A549 (cell line): ENCODE measurements at regions not wholly inside any gene's neighbourhood (a gene's known extent, or its start where the extent isn't known, plus 50 kb on each side); places are given as distances from the start of the nearest gene placed in this dataset.

Source experiments
- ATAC-seq, 2 experiments: fragments of 200-7000 bp in 1 of 2; fragments of >200 bp in 1 of 2; cut with Nextera tagmentation in 1 of 2; cut with Tn5 transposase in 1 of 2; 3 replicates each; pipeline versions ENCODE4 v1.8.0 to v1.9.1; 2018 to 2020; ENCODE audit warnings: mild to moderate bottlenecking in 1 of 2, moderate library complexity in 1 of 2
- CTCF ChIA-PET: fragments of 300-600 bp; sonication (Branson Sonifier 250); formaldehyde crosslinking; extraction: SDS; loops from one replicate; lab custom pipeline; 2021; ENCODE audit warnings: antibody characterized with exemption, inconsistent platforms; lab: Yijun Ruan, JAX
- POLR2A ChIA-PET: fragments of 350-600 bp; formaldehyde crosslinking; extraction: SDS; loops from one replicate; lab custom pipeline; 2021; ENCODE audit warnings: antibody characterized with exemption, inconsistent platforms; lab: Yijun Ruan, JAX
- DNase-seq, 2 experiments: peaks; one replicate each; pipeline versions ENCODE4 v3.0.0 to v3.0.0-alpha.2; 2011 to 2016; ENCODE audit warnings: low read depth in 1 of 2, low spot score in 1 of 2
- FAIRE-seq: peaks from 2 replicates; lab custom pipeline; 2011; peaks lifted over from hg19 to GRCh38; lab: Jason Lieb, UNC
- H3K27ac ChIP-seq, 2 experiments: fragments of >200 bp; sonication (Bioruptor Twin); formaldehyde crosslinking; 3 replicates each; pipeline ENCODE4 v1.5.1; 2016 to 2017
- H3K4me1 ChIP-seq: fragments of >200 bp; sonication (Bioruptor Twin); formaldehyde crosslinking; 3 replicates; pipeline ENCODE4 v1.6.1; 2016
- H3K4me2 ChIP-seq: fragments of >200 bp; sonication (Bioruptor Twin); formaldehyde crosslinking; 3 replicates; pipeline ENCODE4 v1.6.1; 2016
- H3K4me3 ChIP-seq: fragments of >200 bp; sonication (Bioruptor Twin); formaldehyde crosslinking; 3 replicates; pipeline ENCODE4 v1.5.1; 2016
- H3K9me3 ChIP-seq: fragments of >200 bp; sonication (Bioruptor Twin); formaldehyde crosslinking; 3 replicates; pipeline ENCODE4 v1.6.1; 2016
- CHD4 ChIP-seq: fragments of 200-600 bp; sonication (generic); IDR thresholded peaks from 2 replicates; pipeline ENCODE4 v1.6.1; 2016; ENCODE audit warnings: antibody characterized with exemption, mild to moderate bottlenecking, borderline replicate concordance
- CTCF ChIP-seq: fragments of >200 bp; sonication (Bioruptor Twin); formaldehyde crosslinking; IDR thresholded peaks from 3 replicates; pipeline ENCODE4 v1.5.1; 2016
- EHMT2 ChIP-seq: fragments of 200-600 bp; sonication (generic); IDR thresholded peaks from 2 replicates; pipeline ENCODE4 v1.6.1; 2016; ENCODE audit warnings: antibody characterized with exemption, low read depth, mild to moderate bottlenecking, moderate library complexity
- FOSB ChIP-seq: fragments of 250-450 bp; sonication (Bioruptor Pico); IDR thresholded peaks from 2 replicates; pipeline ENCODE4 v1.5.0; 2020; ENCODE audit warnings: mild to moderate bottlenecking, moderate library complexity
- FOSL2 ChIP-seq, 2 experiments: fragments of 450-650 bp in 1 of 2; fragments of >200 bp in 1 of 2; sonication (Bioruptor Twin) in 1 of 2; formaldehyde crosslinking; IDR thresholded peaks; 2 replicates each; pipeline versions ENCODE4 v1.5.0 to v1.6.1; 2016 to 2020; ENCODE audit warnings: mild to moderate bottlenecking in 1 of 2, moderate library complexity in 1 of 2
- HDAC2 ChIP-seq: fragments of 200-600 bp; sonication (generic); IDR thresholded peaks from 2 replicates; pipeline ENCODE4 v1.6.1; 2016
- HOXB13 ChIP-seq: fragments of 250-450 bp; sonication (Bioruptor Pico); IDR thresholded peaks from 2 replicates; pipeline ENCODE4 v1.5.0; 2020; ENCODE audit warnings: low read depth, mild to moderate bottlenecking, moderate library complexity
- KDM1A ChIP-seq: fragments of 200-600 bp; sonication (generic); IDR thresholded peaks from 2 replicates; pipeline ENCODE4 v1.6.1; 2016; ENCODE audit warnings: low read depth, mild to moderate bottlenecking
- KDM5A ChIP-seq: fragments of 200-600 bp; sonication (generic); IDR thresholded peaks from 2 replicates; pipeline ENCODE4 v1.6.1; 2016; ENCODE audit warnings: antibody characterized with exemption, mild to moderate bottlenecking
- MAZ ChIP-seq: fragments of 150-350 bp; IDR thresholded peaks from 2 replicates; pipeline ENCODE4 v1.6.1; 2014; ENCODE audit warnings: antibody characterized with exemption, low read depth, low read length, borderline replicate concordance
- NR3C1 ChIP-seq: fragments of >200 bp; sonication (Bioruptor Twin); formaldehyde crosslinking; IDR thresholded peaks from 3 replicates; pipeline ENCODE4 v1.6.1; 2017
- PHF8 ChIP-seq: fragments of 200-600 bp; sonication (generic); IDR thresholded peaks from 2 replicates; pipeline ENCODE4 v1.6.1; 2016; ENCODE audit warnings: low read depth, mild to moderate bottlenecking, antibody characterized with exemption, moderate library complexity, borderline replicate concordance
- POLR2AphosphoS2 ChIP-seq: conservative IDR thresholded peaks from 2 replicates; pipeline ENCODE4 v1.6.1; 2012; ENCODE audit warnings: low read length, improper control_type of control experiment, inconsistent platforms
- RAD21 ChIP-seq, 2 experiments: fragments of >200 bp in 1 of 2; sonication (Bioruptor Twin) in 1 of 2; formaldehyde crosslinking in 1 of 2; IDR thresholded peaks in 1 of 2; conservative IDR thresholded peaks in 1 of 2; 2 replicates in 1 of 2; 3 replicates in 1 of 2; pipeline ENCODE4 v1.6.1; 2012 to 2018; ENCODE audit warnings: inconsistent platforms in 1 of 2
- SREBF2 ChIP-seq: fragments of 450-650 bp; IDR thresholded peaks from 2 replicates; pipeline ENCODE4 v1.6.1; 2014; ENCODE audit warnings: mild to moderate bottlenecking, moderate library complexity
- TFCP2L1 ChIP-seq: fragments of 250-450 bp; sonication (Bioruptor Pico); IDR thresholded peaks from 2 replicates; pipeline ENCODE4 v1.5.0; 2021; ENCODE audit warnings: mild to moderate bottlenecking
- TP53 ChIP-seq: fragments of 250-450 bp; sonication (Bioruptor Pico); IDR thresholded peaks from 2 replicates; pipeline ENCODE4 v1.5.0; 2021; ENCODE audit warnings: mild to moderate bottlenecking, moderate library complexity
- ZC3H11A ChIP-seq: fragments of 450-650 bp; IDR thresholded peaks from 2 replicates; pipeline ENCODE4 v1.6.1; 2014; ENCODE audit warnings: antibody characterized with exemption, mild to moderate bottlenecking
- whole genome bisulfite sequencing: methylation state at CpG from one replicate; pipeline ENCODE4 v1.1.6; 2017; ENCODE audit errors: missing lambda C conversion rate; 5-methylcytosine and 5-hydroxymethylcytosine counted together
- TF ChIP-seq, protein P1 (sequence below): fragments of 450-650 bp; IDR thresholded peaks from 2 replicates; pipeline ENCODE4 v1.6.1; 2014; ENCODE audit warnings: antibody characterized with exemption

GRCh38 chr16:51449441-51449840 lies 298.4 kb upstream of the SALL1 start:
- Histone ChIP-seq H3K27ac (no peak overlapping the region), H3K4me1 (no peaks in the 10 kb centered on the region), H3K9me3 (no peaks in the 10 kb centered on the region), H3K4me3 (no peak overlapping the region), H3K4me2 (no peak overlapping the region)
- WGBS: 57% methylated on average over 6 of the region's 8 CpGs
- CTCF ChIA-PET: interaction anchor here (1.0 kb wide), 1 partner anchor 64 kb away, joined by 3 read pairs; no protein-coding TSS in a partner anchor
- TF ChIP-seq ZC3H11A: no peak
- TF ChIP-seq POLR2AphosphoS2: no peak
- TF ChIP-seq KDM5A: no peak
- TF ChIP-seq CHD4: no peak
- ATAC-seq (no peak), DNase-seq (no peak), FAIRE-seq (no peak)
- POLR2A ChIA-PET: no interaction called here

DNA sequence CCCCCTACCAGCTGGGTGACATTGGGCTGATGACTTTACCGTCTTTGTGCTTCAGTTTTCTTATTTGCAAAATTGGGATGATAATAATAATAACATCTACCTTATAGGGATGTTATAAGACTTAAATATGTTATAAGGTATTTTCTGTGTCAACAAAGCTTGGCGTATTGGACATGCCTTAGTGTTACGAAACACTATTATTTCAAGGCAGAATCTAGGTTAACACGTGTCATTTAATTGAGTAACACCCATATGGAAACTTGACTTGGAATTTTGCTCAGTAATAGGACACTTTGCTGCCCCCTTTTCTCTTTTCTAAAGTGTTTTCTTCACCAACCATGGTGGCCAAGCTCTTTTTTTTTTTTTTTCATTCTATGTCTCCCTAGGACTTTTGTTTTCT lies 294.2 kb upstream of the SALL1 start:
- ATAC-seq: no peak
- TF ChIP-seq RAD21 (conservative IDR thresholded peaks at IDR 0.05 in 1 of 2, IDR thresholded peaks at IDR 0.05 in 1 of 2) (no peak), PHF8 (no peak), EHMT2 (no peak), NR3C1 (no peak), HOXB13 (CRISPR knock-in tag) (no peak), MAZ (no peak)
- Histone ChIP-seq H3K9me3 (no peaks in the 10 kb centered on the region), H3K27ac (no peak overlapping the region), H3K4me1 (no peaks in the 10 kb centered on the region), H3K4me3 (no peak overlapping the region), H3K4me2 (no peak overlapping the region)
- ChIA-PET CTCF (no interaction called here), POLR2A (no interaction called here)
- 38% methylated on average over 4 of the region's 4 CpGs for WGBS
- FAIRE-seq: no peak
- no peak for DNase-seq

DNA sequence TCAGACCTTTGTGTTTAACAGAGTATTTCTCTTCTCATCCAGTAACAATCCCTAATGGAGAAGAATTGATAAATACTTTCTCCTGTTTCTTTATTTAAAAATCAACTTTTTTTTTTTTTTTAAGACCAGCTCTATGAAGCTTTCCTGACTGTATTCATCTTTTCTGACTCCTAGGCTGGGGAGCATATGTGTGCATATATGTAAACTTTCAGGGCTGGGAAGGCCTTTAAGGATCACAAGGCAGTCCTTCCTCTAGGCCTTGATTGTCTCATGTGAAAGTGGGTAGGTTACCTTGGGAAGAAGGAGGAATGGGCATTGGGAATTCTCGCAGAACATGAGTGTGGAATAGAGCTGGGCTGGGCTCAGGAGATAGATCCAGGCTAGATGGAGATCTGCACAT lies 292.9 kb upstream of the SALL1 start:
- H3K4me3 ChIP-seq: no peak overlapping the region
- no peak for TF ChIP-seq TP53
- no peak for TF ChIP-seq TFCP2L1
- no peak for TF ChIP-seq CTCF
- no peak for TF ChIP-seq FOSB (CRISPR knock-in tag)
- TF ChIP-seq, protein P1, sequence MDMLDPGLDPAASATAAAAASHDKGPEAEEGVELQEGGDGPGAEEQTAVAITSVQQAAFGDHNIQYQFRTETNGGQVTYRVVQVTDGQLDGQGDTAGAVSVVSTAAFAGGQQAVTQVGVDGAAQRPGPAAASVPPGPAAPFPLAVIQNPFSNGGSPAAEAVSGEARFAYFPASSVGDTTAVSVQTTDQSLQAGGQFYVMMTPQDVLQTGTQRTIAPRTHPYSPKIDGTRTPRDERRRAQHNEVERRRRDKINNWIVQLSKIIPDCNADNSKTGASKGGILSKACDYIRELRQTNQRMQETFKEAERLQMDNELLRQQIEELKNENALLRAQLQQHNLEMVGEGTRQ: no peak
- TF ChIP-seq RAD21 (conservative IDR thresholded peaks at IDR 0.05 in 1 of 2, IDR thresholded peaks at IDR 0.05 in 1 of 2): no peak
- TF ChIP-seq SREBF2: no peak
- no peak for TF ChIP-seq HDAC2
- POLR2A ChIA-PET: no interaction called here
- CTCF ChIA-PET: no interaction called here
- no peak overlapping the region for H3K4me2 ChIP-seq
- DNase-seq (no peak), FAIRE-seq (no peak), ATAC-seq (no peak)
- H3K27ac ChIP-seq: no peak overlapping the region
- WGBS: 79% methylated on average over 1 of the region's 1 CpG
- H3K4me1 ChIP-seq: no peaks in the 10 kb centered on the region
- H3K9me3 ChIP-seq: no peaks in the 10 kb centered on the region; the same call in 2 of the 3 replicates

- FAIRE-seq: no peak
- ATAC-seq: no peak
Observed at GRCh38 chr16:51442141-51442870, 291.2 kb upstream of the SALL1 start.

More at GRCh38 chr16:51442141-51442870, 291.2 kb upstream of the SALL1 start:
- Histone ChIP-seq H3K4me2 (no peak overlapping the region), H3K4me3 (no peak overlapping the region), H3K4me1 (no peaks in the 10 kb centered on the region), H3K27ac (no peak overlapping the region), H3K9me3 (no peaks in the 10 kb centered on the region; the same call in 2 of the 3 replicates)
- 63% methylated on average over 8 of the region's 8 CpGs for WGBS
- POLR2A ChIA-PET: no interaction called here
- CTCF ChIA-PET: interaction anchor here (0.7 to 1.1 kb wide), 2 partner anchors 31 to 124 kb away, joined by 3 read pairs; no protein-coding TSS in a partner anchor
- no peak for TF ChIP-seq KDM1A
- no peak for TF ChIP-seq FOSL2 (IDR thresholded peaks at IDR 0.05)
- no peak for TF ChIP-seq FOSL2 (CRISPR knock-in tag; IDR thresholded peaks at IDR 0.05)
- no peak for DNase-seq
